ENCODE measurements at regions not wholly inside any gene's neighbourhood (a gene's known extent, or its start where the extent isn't known, plus 50 kb on each side); places are given as distances from the start of the nearest gene placed in this dataset.
"Not testable (repeated sequence)": the region's sequence is repeated elsewhere in the genome, so short reads cannot be mapped to it uniquely, and the experiment has no call there.

- ATAC-seq (no peak), DNase-seq (no peak)
- H3K4me1 ChIP-seq (ENCODE audit: low read depth) = no peaks in the 10 kb centered on the region
- no peak for TF ChIP-seq CTCF (IDR thresholded peaks at IDR 0.05)
- H3K4me3 ChIP-seq = no peak overlapping the region
- no peaks in the 10 kb centered on the region for H3K9me3 ChIP-seq
- intact Hi-C loops (cut with DNase I, micrococcal nuclease) = no loop called here
- H3K36me3 ChIP-seq (ENCODE audit: low read depth) = no peaks in the 10 kb centered on the region
Observed at GRCh38 chr11:47928426-47928825, 51.9 kb upstream of the PTPRJ start.

DNA sequence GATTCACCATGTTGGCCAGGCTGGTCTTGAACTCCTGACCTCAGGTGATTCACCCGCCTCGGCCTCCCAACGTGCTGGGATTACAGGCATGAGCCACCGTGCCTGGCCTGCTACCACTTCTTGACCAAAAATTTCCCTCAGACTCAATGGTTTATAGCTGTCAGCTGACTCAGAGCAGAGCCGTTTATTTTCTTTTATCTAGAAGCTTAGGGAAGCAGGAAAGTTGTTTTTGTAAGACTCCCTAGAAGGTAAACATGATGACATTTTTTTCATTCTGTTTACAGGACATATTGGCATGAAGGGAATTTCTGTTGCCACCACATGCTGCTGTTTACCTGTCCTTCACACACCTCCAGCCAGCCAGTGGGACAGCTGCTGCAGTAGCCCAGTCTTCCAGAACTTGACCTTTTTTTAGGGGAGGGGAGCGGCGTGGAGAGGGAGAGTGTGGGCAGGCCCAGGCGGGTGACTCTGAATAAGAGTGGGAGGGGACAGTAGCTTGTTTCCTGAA lies 56.1 kb upstream of the PTPRJ start:
- Histone ChIP-seq H3K4me3 (no peak overlapping the region), H3K4me1 (ENCODE audit: low read depth) (no peaks in the 10 kb centered on the region), H3K36me3 (ENCODE audit: low read depth) (no peaks in the 10 kb centered on the region), H3K9me3 (no peaks in the 10 kb centered on the region)
- TF ChIP-seq CTCF (IDR thresholded peaks at IDR 0.05) = no peak
- intact Hi-C loops (cut with DNase I, micrococcal nuclease) = no loop called here
- ATAC-seq (peak; percentile 47), DNase-seq (no peak)

- H3K4me1 ChIP-seq (ENCODE audit: low read depth) = no peaks in the 10 kb centered on the region
- ATAC-seq = peak; percentile 28
- no peak for TF ChIP-seq CTCF (IDR thresholded peaks at IDR 0.05)
- no peak for DNase-seq
- intact Hi-C loops (cut with DNase I, micrococcal nuclease) = no loop called here
- no peaks in the 10 kb centered on the region for H3K9me3 ChIP-seq
- H3K36me3 ChIP-seq (ENCODE audit: low read depth) = no peaks in the 10 kb centered on the region
- no peak overlapping the region for H3K4me3 ChIP-seq
Observed at GRCh38 chr11:47923667-47924066, 56.7 kb upstream of the PTPRJ start.

GRCh38 chr11:47921080-47921555 lies 59.2 kb upstream of the PTPRJ start:
- H3K9me3 ChIP-seq; H3K4me1 ChIP-seq (ENCODE audit: low read depth); H3K4me3 ChIP-seq; ATAC-seq; intact Hi-C loops (cut with DNase I, micrococcal nuclease); DNase-seq; H3K36me3 ChIP-seq (ENCODE audit: low read depth): not testable (repeated sequence)

DNA sequence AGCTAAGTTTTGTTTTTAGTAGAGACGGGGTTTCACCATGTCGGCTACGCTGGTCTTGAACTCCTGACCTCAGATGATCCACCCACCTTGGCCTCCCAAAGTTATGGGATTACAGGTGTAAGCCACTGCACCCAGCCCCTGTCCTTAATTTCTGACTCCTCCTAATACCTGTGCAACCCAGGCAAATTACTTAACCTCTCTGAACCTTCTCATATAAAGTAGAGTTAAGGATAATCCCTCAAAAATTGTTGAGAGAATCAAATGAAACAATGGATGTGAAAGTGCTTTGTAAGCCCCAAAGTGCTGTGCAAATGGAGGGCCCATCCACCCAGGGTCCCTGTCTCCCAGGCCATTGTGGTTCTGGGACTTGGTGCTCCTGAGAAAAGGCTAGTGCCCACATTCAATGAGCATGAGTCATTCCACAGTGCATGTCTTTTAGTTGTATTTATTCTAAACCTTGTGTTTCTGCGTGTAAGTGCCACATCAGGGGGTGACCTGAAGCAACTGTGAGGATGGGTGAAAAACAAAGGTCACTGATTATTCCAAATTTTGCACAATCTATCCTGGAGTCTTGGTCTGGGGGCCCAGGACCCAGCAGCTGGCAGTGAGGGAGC lies 61.4 kb upstream of the PTPRJ start:
- H3K4me3 ChIP-seq = no peak overlapping the region
- DNase-seq = no peak
- H3K4me1 ChIP-seq (ENCODE audit: low read depth) = no peaks in the 10 kb centered on the region
- H3K36me3 ChIP-seq (ENCODE audit: low read depth) = no peaks in the 10 kb centered on the region
- ATAC-seq = no peak
- no peak for TF ChIP-seq CTCF (IDR thresholded peaks at IDR 0.05)
- no peaks in the 10 kb centered on the region for H3K9me3 ChIP-seq
- intact Hi-C loops (cut with DNase I, micrococcal nuclease) = no loop called here

DNA sequence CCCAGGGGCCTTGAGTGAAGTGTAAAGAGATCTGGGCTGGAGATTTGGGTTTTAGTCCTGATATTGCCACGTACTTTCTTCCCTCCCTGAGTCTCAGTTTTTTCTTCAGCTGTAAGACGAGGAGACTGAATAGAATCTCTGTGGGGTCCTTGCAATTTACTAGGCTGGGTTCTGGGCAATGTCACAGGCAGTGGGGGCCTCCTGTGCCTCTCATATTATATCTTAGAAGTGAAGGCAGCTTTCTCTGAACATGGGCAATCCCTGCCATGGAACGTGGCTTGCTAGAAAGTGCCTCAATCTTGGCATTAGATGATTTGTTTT lies 62.0 kb upstream of the PTPRJ start:
- intact Hi-C loops (cut with DNase I, micrococcal nuclease) = no loop called here
- no peak overlapping the region for H3K4me3 ChIP-seq
- H3K9me3 ChIP-seq = no peaks in the 10 kb centered on the region
- TF ChIP-seq CTCF (IDR thresholded peaks at IDR 0.05) = no peak
- no peaks in the 10 kb centered on the region for H3K4me1 ChIP-seq (ENCODE audit: low read depth)
- DNase-seq = no peak
- ATAC-seq = no peak
- no peaks in the 10 kb centered on the region for H3K36me3 ChIP-seq (ENCODE audit: low read depth)

Measured in mucosa of descending colon (tissue), 3 donors.